Fibroblast of skin of scalp (primary cell): ENCODE measurements at regions not wholly inside any gene's neighbourhood (a gene's known extent, or its start where the extent isn't known, plus 50 kb on each side); places are given as distances from the start of the nearest gene placed in this dataset.

Source experiments
- DNase-seq: peaks from one replicate; pipeline ENCODE4 v3.0.0-alpha.2; 2013

DNA sequence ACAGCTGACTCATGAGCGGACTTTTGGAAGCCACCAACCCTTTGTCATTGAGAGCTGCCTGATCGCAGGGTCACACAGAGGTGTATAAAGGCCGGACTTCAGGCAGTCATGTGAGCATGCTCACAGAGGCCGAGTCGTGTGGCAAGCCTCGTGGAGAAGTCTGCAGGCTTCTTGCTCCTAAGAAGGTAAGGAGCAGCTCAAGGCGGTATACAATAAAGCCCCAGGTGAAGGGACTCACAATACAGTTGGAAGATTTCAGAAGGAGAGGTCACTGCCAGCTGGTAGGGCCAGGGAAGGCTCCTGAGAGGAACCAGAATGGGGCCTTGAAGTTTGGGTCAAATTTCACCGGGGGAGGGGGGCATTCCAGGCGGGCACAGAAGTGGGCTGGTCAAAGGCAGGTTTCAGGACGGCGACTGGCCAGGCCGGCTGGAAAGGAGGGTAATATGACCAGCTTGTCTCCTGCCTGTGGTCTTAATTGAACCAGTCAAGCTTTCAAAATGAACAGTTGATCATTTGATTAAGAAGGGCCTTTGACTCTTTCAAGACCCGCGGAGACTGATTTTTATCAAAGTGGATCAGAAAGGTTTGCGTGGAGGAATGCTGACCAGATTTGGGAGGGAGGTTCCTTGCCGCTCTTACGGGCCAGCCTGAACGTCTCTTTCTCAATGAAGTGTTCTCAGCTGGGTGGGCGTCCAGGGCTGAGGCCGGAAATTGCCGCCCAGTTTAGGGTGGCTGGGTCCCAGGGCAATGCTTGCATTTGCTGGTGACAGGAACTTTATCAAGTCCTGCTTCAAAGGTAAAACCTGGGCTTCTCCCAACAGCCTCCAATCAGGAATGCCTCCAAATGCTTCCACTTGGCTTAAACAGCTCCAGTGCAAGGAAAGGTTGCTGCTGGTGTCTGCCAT lies 178.6 kb downstream of the EMX2 start:
- no peak for DNase-seq

DNA sequence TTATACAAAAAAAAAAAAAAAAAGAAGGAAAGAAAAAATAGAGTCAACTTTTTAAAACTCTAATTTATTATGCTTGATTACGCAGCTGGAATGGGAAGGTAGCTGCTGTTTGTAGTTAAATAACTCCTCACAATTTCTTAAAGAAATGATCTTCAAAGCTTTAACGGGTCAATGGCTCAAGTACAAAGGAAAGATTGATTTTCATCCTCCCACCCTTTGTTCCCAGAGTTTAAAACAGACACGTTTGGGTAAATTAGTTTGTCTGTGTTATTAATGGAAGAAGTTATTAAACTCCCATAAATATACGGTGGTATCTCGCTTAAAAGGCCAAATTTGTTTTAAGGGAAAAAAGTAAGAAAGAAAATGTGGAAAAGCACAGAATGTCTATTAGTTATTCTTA lies 179.3 kb downstream of the EMX2 start:
- DNase-seq, result no peak

DNA sequence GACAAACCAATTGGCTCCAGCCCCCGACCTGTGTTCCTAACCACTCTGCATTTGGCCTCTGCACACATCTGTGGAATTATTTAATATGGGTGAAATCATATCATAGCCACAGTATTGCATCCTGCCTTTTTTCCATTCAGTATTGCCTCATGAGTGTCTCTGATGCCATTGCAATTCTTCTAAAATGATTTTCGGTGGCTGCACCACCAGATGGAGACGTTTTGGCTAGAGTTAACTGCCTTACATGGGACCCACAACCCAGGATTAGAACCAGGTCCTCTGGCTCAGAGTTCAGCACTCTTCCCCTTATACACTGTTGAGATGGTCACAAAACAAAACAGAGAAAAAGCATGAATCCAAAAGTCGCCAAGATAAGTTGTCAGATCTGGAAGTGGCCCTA lies 180.8 kb downstream of the EMX2 start:
- no peak for DNase-seq

DNA sequence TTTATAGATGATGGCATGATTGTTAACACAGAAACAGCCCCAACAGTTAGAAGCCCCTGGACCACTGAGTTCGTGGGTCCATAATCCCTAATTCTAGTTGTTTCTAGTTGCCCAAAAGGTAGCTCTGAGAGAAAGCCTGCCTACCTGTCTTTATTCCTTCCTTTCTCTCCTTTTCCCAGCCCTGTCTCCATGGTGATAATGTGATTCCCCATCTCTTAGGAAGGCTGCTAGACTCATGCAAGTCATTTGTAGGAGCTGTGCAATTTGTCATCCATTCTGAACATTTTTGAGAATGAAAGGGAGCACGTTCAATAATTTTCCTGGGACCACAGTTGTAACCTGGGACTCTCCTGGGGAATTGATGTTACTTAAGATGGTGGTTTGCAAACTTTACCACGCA lies 183.4 kb downstream of the EMX2 start:
- no peak for DNase-seq

DNA sequence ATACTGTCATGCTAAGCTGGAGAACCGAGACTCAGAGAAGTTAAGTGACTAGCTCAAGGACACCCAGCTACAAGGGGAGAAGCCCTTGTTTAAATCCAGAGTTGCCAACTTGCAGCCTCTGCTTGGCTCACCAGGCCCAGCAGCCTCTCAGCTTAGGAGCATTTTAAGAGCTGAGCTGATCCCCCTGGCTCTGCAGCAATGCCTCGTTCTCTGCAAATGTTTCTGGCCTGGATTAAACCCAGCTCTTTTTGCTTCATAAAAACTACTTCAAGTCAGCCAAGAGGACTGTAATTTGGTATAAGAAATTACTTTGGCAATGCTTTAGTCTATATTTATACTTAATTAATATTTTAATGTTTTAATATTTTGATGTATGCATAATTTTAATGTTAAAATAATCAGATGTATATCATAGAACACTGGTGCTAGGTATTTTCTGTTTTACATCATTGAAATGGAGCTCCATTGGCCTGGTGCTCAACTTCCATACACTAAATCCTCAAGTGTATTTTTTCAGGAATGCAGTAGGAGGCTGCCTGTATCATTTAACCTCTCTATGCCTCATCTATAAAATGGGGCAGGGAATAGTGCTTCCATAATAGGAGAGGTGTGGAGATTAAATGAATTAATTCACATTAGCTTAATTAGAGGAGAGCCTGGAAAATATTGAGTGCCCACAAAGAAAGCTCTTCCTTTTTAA lies 184.2 kb downstream of the EMX2 start:
- DNase-seq, result no peak

DNA sequence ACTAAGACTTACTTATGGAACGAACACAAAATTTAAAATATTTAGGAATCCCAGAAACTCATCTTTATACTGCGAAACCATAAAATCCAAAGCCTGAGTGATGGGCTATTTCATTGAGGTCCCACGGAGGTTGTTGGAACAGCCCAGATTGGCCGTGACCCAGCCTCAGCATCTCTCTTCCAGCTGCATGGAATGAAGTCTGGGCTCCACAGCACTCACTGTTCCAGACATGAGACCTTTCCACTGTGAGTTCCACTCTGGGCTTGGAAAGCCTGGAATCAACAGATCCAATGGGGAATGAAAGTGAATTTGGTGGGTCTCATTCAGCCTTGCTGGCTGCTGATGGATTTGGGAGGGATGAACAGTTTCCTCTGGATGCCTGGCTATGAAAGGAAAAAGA lies 184.9 kb downstream of the EMX2 start:
- DNase-seq, result no peak

DNA sequence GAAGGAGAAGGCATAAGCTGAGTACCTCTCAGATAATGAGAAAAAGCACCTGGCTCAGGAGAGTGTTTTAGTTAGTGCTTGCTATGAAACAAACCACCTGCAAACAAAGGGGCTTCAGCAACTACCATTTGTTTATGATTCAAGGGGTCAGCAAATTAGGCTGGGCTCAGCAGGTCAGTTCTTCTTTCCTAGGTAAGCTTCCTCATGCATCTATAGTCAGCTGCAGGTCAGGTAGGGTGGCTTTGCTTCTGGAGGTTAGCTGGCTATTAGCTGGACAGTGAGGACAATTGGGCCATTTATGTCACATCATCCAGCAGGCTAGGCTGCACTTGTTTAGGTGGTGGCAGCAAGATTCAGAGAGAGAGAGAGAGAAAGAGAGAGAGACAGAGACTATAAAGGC lies 185.5 kb downstream of the EMX2 start:
- no peak for DNase-seq

DNA sequence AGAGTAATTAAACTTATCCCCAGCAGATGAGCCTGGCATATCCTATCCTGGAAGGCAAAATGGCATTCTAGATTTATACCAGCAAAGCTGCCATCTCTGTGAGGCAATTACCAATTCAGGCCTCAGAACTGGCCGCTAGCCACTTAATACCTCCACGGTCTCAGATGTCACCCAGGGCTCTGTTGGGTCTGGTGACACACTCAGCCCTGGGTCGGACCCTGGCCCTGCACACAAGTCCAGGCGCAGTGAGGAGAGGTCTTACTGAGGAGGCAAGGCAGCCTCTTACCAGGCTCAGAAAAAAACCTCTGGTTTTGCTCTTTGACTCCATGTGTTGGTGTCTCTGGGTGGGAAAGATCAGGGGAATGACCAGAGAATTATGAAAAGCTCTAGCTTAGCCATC lies 186.6 kb downstream of the EMX2 start:
- no peak for DNase-seq

DNA sequence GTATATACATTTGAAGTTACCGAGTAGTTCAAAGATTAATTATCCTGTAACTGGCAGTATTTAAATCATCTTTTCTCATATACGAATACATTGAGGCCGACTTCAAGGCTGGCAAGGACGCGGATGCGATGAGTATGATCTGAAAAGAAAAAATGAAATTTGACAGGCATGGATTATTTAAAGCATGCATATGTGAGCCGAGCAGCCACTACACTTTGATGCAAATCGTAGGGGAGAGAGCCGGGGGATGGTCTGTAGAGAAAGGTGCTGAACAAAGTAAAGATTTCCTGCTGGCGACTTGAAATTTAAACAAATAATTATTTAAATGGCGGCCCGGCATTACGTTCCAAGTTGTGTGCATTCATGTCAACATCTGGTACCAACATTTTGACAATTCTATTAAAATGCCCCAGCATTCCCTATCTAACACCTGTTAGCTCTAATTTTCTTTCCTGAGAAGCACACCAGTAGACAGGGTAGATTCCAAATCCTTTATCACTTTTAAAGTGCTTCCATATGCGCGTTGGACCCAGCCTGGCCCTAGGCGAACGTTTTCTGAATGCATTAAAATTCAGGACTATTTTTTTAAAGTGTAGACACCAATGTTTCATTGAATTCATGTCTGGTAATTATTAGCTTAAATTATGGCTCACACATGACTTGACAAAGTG lies 188.7 kb downstream of the EMX2 start:
- DNase-seq, result no peak

DNA sequence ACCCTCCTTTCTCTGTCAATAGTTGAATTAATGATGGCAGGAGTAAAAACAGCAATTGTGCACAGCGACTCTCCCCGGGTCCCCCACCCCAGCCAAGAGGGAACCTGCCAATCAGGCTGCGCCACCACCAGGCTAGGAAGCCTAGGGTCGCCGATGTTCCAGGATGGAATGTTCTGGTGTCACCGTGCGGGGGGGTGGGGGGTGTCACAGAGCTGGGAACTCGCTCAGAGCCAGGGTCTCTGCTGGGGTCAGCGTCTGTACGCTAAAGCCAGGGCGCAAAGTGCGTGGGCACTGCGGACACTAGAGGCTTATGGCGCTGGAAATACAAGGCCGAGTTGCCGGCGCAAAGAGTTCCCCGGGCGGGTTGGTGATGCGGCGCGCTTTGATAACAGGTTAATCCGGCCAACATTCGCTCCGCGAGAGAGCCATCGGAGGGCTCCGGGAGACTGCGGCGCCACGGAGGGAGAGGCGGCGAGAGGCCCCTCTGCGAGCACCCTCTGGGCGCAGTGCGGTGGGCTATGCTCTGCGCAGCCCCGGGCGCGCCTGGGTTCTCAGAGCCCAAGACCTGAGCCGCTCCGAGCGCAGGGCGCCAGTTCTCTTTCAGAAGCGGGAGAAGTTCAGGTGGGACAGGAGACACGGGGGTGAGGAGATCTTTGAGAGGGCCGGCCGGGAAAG lies 192.3 kb downstream of the EMX2 start:
- DNase-seq, result no peak

DNA sequence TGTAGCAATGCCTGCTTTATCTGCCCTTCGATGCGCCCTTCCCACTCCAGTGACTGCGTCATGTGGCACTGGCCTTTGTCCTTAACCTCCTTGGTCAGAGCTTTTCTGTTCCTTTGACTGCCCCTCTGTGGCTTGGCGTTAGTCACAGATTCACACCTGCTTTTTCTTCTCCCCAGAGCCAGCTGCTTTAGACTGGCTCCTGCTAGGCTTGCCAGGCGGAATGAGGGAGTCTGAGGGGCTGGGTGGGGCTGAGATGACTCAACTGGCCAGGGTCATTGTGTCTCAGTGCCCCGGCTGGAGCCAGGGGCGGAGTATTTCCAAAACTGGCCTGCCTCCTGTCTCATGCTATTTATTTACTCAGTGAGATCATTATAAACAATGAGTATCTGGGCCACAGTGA lies 194.1 kb downstream of the EMX2 start:
- no peak for DNase-seq

DNA sequence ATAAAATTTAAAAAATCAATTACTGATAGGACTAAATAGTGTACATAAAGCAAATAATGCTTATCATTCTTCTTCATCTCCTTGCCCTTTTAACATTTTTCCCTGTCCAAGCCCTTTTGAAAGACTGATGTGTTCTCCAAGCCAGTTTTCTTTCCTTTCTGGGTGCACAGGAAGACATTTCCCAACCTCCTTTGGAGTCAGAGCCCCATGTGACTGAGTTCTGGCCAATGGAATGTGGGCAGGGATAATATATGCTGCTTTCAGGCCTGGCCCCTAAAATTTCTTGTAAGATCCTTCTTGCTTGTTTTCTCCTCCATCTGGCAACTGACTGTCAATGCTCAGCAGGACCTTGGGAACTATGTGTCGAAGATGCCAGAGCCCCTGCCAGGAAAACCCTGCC lies 197.5 kb downstream of the EMX2 start:
- no peak for DNase-seq

DNA sequence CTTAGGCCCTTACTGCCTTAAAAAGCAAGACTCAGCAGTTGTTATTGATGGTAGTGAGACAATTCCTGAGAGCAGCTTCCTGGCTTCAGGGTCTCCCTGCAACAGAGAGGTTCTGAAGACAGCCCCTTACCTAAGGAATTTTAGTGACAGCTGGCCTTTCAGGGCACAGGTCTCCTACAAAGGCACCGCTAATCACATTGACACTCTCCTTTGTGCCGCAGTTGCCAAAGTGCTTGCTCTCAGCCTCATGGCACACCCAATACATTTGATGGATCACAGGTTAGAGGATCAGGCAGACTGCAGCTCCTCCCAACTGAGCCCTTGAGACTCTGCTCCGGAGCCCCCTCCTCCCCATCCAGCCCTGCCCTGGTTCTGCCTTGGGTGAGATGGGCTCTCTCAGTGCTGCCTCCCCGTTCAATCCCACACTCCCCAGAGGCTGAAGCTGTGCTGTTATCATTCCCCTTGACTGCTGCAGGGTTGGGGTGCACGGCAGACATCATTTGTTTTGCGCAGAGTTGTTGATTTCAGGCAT lies 198.2 kb downstream of the EMX2 start:
- no peak for DNase-seq

DNA sequence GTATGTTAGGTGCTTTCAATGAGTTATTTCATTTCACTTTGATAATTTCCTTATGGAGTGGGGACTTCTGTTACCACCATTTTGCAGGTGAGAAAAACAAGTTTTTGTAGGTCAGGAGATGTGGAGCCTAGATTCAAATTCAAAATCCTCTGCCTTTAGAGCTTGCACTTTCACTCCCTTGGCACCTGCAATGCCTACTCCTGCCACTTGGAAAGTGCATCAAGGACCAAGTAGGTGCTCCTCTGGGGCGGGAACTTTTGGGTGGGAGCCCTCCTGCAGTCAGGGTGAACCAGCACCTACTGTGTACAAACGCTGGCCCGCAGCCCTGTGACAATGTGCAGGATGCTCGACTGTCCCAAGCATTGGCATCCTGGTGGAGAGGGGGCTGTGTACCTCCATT lies 199.0 kb downstream of the EMX2 start:
- DNase-seq, result no peak

DNA sequence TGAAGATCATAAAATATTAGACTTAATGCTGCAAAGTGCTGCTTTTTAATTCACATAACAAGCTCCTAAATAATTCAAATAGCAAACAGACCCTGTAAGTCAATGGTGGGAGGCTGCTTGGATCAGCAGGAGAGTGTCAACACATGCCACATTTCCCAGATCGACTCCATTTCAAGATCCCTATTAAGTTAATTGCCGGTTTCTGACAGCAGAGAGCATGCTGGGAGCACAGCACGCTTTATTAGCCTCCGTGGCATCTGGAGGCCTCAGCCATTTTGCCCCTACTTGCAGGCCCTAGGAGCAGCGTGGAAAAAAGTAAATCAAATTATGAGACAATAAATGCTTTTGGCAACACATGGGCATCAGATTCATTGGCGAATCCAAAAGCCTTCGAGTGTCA lies 201.0 kb downstream of the EMX2 start:
- no peak for DNase-seq

DNA sequence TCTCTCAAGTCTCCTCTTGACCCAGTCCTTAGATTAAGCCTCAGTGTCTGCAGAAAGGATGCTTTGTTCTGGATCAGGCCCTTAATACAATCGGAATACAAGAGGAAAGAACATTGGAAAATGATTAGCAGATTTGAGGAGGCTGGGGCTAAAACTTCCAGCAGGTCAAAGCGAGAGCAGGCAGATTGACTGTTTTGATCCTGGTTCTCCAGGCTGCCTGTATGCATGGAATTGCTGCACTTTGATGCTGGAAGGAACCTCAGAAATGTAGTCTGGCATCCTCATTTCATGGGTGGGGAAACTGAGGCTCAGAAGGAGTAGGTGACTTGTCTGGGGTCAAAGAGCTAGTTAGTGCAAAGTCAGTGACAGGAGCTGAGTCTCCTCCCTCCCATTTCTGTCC lies 202.8 kb downstream of the EMX2 start:
- DNase-seq, result no peak

DNA sequence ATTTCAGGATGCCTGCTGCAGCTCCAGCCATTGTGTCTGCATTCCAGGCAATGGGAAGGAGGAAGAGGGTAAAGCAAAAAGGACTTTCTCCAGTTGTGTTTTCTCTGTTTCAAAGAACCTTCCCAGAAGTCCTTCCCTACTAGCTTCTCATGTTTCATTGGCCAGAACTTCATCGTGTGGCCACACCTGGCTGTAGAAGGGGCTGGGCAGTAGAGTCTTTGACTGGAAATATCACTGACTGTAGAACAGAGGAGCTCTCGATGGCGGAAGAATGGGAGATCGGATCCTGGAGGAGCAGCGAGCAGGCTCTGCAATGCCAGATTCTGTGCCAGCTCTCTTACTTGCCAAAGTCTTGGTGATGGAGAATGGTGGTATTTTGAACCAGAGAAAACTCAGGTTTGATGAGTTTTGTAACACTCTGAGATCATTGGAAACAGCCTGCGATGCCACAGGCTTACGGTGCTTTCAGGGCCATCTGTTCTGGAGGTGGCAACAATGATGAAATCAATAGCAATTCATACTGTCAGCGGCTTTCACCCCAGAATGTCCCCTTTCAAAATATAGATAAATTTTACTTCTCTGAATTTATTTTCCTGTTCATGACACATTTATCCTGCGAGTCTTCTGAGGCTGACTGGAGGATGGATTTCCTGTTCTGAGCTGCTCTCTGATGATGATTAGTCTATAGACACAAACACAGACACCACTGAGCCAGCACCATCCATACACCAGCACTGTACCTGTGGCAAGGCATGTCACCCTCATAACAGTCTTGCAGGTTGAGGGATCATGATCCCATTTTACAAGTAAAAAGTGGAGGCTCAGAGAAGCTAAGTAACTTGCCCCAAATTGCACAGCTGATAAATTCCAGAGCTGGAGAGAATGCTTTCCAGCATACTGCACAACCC lies 204.2 kb downstream of the EMX2 start:
- no peak for DNase-seq

DNA sequence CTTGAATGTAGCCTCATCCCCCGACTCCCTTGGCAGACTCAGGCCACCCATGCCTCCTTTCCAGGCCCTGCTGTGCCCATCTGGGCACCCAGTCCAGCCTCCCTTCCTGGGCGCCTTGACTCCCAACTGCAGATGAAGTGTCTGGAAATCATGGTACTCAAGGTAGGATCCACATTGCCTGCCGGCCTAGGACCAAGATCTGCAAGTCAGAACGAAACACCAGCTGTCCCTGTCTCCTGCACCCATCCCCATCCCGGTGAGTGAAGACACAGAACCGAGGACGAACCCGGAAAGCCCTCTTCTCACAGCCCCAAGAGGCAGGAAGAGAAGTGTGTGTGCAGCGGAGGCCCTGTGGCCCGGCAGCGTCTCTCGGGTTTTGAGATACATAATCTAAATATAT lies 205.1 kb downstream of the EMX2 start:
- no peak for DNase-seq

DNA sequence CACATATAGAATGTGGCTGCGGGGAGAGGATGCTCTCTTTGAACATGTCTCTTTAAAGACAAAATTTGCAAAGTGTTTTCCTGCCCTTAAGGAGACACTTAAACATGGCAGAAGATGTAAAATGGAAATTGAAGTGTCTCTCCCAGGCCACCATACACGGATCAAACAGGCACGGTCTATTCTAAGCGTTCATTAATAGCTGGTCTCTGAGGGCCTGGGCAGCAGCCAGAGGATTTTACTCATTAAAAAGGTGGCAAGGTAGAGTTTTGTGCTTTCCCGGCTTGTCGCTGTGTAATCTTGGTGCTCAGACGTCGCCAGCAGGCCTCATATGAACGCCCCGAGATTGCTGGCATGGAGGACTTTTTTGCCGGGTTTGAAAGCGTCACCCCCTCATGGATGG lies 205.5 kb downstream of the EMX2 start:
- no peak for DNase-seq

DNA sequence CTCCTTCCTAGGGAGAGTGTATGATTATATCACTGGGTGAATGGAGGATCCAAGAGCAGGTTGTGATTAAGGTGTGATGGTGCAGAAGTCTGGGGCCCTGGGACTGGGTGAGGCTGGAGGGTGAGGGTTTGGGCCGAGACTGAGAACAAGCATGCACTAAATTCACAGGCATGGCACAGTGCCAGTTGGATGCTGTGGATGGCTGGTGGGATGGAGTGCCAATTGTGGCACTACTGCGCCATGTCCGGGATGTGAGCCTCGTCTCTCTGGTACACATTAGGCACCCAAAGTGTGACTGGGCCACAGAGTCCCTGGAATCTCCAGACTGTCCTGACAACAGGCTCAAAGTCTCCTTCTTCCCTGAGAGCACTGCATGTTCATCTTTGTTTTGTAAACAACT lies 208.1 kb downstream of the EMX2 start:
- DNase-seq, result no peak

DNA sequence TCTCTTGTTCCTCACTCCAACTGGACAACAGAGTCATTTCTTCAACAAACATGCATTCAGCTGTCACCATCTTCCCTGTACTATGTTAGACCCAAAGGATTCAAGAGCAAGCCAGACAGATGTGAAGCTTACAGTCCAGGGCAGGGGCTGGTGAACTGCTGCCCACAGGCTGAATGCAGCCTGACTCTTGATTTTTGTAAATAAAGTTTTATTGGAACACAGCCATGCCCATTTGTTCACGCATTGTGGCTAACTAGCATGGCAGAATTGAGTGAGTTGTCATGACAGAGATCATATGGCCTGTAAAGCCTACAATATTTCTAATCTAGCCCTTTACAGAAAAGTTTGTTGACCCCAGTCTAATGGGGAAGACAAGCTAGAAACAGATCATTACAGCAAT lies 208.7 kb downstream of the EMX2 start:
- no peak for DNase-seq

DNA sequence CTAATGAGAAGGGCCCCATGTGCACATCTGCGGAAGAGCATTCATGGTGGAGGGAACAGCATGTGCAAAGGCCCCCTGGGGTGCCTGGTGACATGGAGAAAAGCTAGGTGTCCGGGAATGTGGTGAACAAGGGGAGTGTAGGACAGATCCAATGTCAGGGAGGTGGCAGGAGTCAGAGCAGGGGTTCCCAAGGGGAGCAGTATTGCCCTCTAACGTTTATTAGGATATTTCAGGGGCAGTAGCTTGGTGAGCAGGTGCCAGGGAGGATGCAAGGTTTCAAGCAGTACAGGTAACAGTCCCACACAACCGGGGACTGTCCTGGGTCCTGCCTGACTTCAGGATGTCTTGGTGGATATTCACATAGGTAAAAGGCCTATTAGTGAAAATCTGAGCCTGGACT lies 209.6 kb downstream of the EMX2 start:
- no peak for DNase-seq
